ENCODE measurements at regions not wholly inside any gene's neighbourhood (a gene's known extent, or its start where the extent isn't known, plus 50 kb on each side); places are given as distances from the start of the nearest gene placed in this dataset.

DNA sequence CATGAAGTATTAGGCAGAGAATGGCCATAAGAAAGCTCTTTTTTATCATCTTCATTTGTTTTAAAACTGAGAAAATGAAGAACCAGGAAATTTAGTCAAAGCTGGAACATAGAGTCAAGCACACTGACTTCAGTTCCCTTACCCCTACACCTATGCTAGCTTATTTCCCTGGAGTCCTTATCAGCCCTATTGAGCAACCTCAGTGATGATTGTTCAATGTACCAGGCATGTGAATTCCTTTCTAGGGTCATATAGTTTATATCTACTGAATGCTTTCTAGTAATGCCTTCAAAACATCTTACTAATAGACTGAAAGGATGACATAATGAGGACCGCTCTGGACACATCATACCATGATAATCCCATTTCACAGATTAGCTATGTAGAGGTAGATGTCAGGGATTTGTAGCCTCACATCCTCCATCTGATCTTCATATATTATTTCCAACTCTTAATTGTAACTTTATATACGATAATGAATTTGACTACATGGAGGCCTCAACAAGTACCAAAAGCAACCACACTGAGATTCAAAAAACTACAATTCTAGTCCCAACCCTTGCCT, 460.4 kb upstream of the DYNLRB2 start:
- POLR2A ChIA-PET, result interaction anchor here (1.2 kb wide), 1 partner anchor 15 kb away, joined by 3 read pairs; no protein-coding TSS in a partner anchor
- BruUV-seq (replicated peaks), result no TSS peak
- Mint-ChIP-seq H3K27me3 (ENCODE audit: insufficient read depth, unreplicated experiment) (no peaks in the 10 kb centered on the region), H3K4me1 (ENCODE audit: insufficient read depth, unreplicated experiment) (peaks cover 6% of the 10 kb centered on the region), H3K4me3 (ENCODE audit: unreplicated experiment) (no peak overlapping the region), H3K9me3 (ENCODE audit: unreplicated experiment) (no peaks in the 10 kb centered on the region), H3K27ac (ENCODE audit: low read depth, unreplicated experiment) (no peak overlapping the region), H3K36me3 (ENCODE audit: insufficient read depth, unreplicated experiment) (no peaks in the 10 kb centered on the region)
- CTCF ChIA-PET, result interaction anchor here (0.8 kb wide), 1 partner anchor 8 kb away, joined by 3 read pairs; no protein-coding TSS in a partner anchor
- DNase-seq (ENCODE audit: unreplicated experiment), result no peak
- intact Hi-C loops (cut with micrococcal nuclease), result loop anchor here (5.0 to 10.0 kb wide), 3 partner anchors 387 to 1576 kb away; no protein-coding TSS in a partner anchor
- TF ChIP-seq, protein P1, sequence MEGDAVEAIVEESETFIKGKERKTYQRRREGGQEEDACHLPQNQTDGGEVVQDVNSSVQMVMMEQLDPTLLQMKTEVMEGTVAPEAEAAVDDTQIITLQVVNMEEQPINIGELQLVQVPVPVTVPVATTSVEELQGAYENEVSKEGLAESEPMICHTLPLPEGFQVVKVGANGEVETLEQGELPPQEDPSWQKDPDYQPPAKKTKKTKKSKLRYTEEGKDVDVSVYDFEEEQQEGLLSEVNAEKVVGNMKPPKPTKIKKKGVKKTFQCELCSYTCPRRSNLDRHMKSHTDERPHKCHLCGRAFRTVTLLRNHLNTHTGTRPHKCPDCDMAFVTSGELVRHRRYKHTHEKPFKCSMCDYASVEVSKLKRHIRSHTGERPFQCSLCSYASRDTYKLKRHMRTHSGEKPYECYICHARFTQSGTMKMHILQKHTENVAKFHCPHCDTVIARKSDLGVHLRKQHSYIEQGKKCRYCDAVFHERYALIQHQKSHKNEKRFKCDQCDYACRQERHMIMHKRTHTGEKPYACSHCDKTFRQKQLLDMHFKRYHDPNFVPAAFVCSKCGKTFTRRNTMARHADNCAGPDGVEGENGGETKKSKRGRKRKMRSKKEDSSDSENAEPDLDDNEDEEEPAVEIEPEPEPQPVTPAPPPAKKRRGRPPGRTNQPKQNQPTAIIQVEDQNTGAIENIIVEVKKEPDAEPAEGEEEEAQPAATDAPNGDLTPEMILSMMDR (IDR thresholded peaks at IDR 0.05; ENCODE audit: unreplicated experiment), result no peak

DNA sequence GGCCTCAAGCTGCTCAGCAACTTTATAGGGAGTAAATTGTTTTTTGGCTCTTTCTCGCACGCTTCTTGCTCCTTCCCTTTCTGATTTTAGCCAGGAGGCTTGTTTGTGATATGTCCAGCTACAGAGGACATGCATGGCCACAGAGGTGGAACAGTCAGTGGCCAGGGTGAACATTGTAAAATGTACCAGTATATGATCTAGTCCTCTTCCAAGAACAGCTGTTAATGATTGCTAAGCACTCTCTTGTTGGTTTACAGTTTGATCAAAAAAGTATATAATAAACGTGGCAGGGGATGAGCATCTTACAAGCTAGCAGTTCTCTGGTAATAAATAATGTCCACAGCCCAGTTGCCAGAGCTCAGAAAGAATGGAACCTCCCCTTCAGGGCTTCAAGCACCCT, 461.7 kb upstream of the DYNLRB2 start:
- ChIA-PET POLR2A (interaction anchor here (1.6 kb wide), 1 partner anchor 13 kb away, joined by 3 read pairs; no protein-coding TSS in a partner anchor), CTCF (interaction anchor here (0.6 to 0.7 kb wide), 2 partner anchors 1033 to 1374 kb away, joined by 3 read pairs; no protein-coding TSS in a partner anchor)
- intact Hi-C loops (cut with micrococcal nuclease), result no loop called here
- Mint-ChIP-seq H3K27me3 (ENCODE audit: insufficient read depth, unreplicated experiment) (no peaks in the 10 kb centered on the region), H3K9me3 (ENCODE audit: unreplicated experiment) (no peaks in the 10 kb centered on the region), H3K4me3 (ENCODE audit: unreplicated experiment) (no peak overlapping the region), H3K4me1 (ENCODE audit: insufficient read depth, unreplicated experiment) (peaks cover 1% of the 10 kb centered on the region), H3K36me3 (ENCODE audit: insufficient read depth, unreplicated experiment) (peaks cover 4% of the 10 kb centered on the region), H3K27ac (ENCODE audit: low read depth, unreplicated experiment) (no peak overlapping the region)
- TF ChIP-seq, protein P1 (IDR thresholded peaks at IDR 0.05; ENCODE audit: unreplicated experiment), result no peak
- no TSS peak for BruUV-seq (replicated peaks)
- no peak for DNase-seq (ENCODE audit: unreplicated experiment)

DNA sequence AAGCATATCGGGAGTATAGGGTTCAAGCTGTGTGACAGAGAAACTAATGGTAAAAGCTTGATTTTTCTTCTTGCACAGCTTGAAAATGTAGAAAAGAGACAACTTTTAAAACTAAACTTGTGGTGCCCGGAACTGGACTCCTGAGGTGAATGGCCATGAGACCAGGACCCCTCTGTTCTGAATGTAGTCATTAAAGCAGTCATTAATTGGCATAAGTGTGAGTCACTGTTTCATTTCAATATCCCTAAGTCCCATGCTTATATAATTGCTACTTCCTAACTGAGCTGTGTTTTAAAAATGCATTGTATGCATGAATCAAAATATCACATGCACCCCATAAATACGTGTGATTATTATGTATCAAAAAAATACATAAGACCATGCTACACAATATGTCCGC, 463.1 kb upstream of the DYNLRB2 start:
- no peak overlapping the region for H3K4me3 Mint-ChIP-seq (ENCODE audit: unreplicated experiment)
- intact Hi-C loops (cut with micrococcal nuclease), result no loop called here
- no peak overlapping the region for H3K27ac Mint-ChIP-seq (ENCODE audit: low read depth, unreplicated experiment)
- H3K4me1 Mint-ChIP-seq (ENCODE audit: insufficient read depth, unreplicated experiment), result no peaks in the 10 kb centered on the region
- ChIA-PET POLR2A (interaction anchor here (0.6 to 1.6 kb wide), 3 partner anchors 12 to 740 kb away, joined by 3 to 7 read pairs (median 4); no protein-coding TSS in a partner anchor), CTCF (interaction anchor here (0.6 to 0.9 kb wide), 3 partner anchors 10 to 1978 kb away, joined by 3 to 4 read pairs (median 3); partner anchors contain the start of gene WWOX)
- TF ChIP-seq, protein P1 (IDR thresholded peaks at IDR 0.05; ENCODE audit: unreplicated experiment), result no peak
- H3K36me3 Mint-ChIP-seq (ENCODE audit: insufficient read depth, unreplicated experiment), result peaks cover 4% of the 10 kb centered on the region
- BruUV-seq (replicated peaks), result no TSS peak
- H3K27me3 Mint-ChIP-seq (ENCODE audit: insufficient read depth, unreplicated experiment), result no peaks in the 10 kb centered on the region
- no peak for DNase-seq (ENCODE audit: unreplicated experiment)
- no peaks in the 10 kb centered on the region for H3K9me3 Mint-ChIP-seq (ENCODE audit: unreplicated experiment)

DNA sequence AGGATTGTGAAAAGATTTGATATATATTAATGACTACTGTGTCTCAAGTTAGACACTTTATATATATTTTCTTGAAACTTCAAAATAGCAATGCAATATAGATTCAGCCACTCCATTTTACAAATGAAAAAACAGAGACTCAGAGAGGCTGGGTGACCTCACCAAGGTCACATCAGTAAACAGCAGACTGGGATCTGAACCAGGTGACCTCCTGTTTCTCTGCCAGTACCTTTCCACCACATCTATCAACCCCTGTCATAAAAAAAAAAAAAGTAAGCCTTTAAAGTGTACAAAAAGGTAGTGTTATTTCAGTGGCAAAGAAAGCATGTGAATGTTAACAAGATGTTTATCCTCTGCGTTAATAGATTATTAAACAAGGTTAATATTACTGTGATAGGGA, 466.5 kb upstream of the DYNLRB2 start:
- CTCF ChIA-PET, result interaction anchor here (0.6 to 0.8 kb wide), 3 partner anchors 10 to 1367 kb away, joined by 3 to 6 read pairs (median 3); no protein-coding TSS in a partner anchor

More for the DNA sequence above, 466.5 kb upstream of the DYNLRB2 start:
- POLR2A ChIA-PET, result no interaction called here
- DNase-seq (ENCODE audit: unreplicated experiment), result no peak
- Mint-ChIP-seq H3K27me3 (ENCODE audit: insufficient read depth, unreplicated experiment) (no peaks in the 10 kb centered on the region), H3K36me3 (ENCODE audit: insufficient read depth, unreplicated experiment) (peaks cover 4% of the 10 kb centered on the region), H3K4me1 (ENCODE audit: insufficient read depth, unreplicated experiment) (no peaks in the 10 kb centered on the region), H3K4me3 (ENCODE audit: unreplicated experiment) (no peak overlapping the region), H3K9me3 (ENCODE audit: unreplicated experiment) (no peaks in the 10 kb centered on the region), H3K27ac (ENCODE audit: low read depth, unreplicated experiment) (no peak overlapping the region)
- TF ChIP-seq, protein P1 (IDR thresholded peaks at IDR 0.05; ENCODE audit: unreplicated experiment), result no peak
- BruUV-seq (replicated peaks), result no TSS peak
- intact Hi-C loops (cut with micrococcal nuclease), result no loop called here

All from MCF 10A (cell line).